NT2/D1 (cell line): ENCODE measurements at regions not wholly inside any gene's neighbourhood (a gene's known extent, or its start where the extent isn't known, plus 50 kb on each side); places are given as distances from the start of the nearest gene placed in this dataset.

Experiments used
- SUZ12 ChIP-seq: IDR thresholded peaks from 2 replicates; pipeline ENCODE4 v1.6.1; 2011; ENCODE audit not compliant: insufficient read length, insufficient read depth; ENCODE audit errors: extremely low read depth
- ZNF274 ChIP-seq: IDR thresholded peaks from 2 replicates; pipeline ENCODE4 v1.6.1; 2011; ENCODE audit warnings: mild to moderate bottlenecking, low read depth, low read length

DNA sequence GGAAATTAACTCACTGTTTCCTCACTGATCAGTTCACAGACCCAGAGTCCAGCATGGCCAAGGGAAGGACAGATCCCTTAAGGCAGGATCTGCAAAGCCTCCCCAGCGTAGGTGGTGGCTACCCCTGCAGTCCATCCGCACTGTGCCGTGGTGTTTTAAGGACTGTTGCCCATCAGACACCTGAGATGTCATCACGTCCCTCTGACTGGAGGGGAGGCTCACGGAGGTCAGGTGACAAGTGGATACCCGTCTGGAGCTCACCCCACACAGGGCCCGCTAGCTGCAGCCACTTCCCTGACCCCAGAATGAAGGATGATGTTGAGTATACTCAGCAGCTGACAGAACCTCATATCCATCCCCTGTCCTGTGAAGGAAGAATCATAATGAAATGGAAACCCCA, 161.8 kb upstream of the GGTLC1 start:
- no peak for TF ChIP-seq SUZ12
- no peak for TF ChIP-seq ZNF274
